Right renal pelvis (tissue), 4 donors: ENCODE measurements at regions not wholly inside any gene's neighbourhood (a gene's known extent, or its start where the extent isn't known, plus 50 kb on each side); places are given as distances from the start of the nearest gene placed in this dataset.
"Not testable (repeated sequence)": the region's sequence is repeated elsewhere in the genome, so short reads cannot be mapped to it uniquely, and the experiment has no call there.

Experiments
- DNase-seq, 4 donors: peaks; one replicate each; pipeline ENCODE4 v3.0.0-alpha.2; 2013; ENCODE audit warnings: low read depth in 4 of 4, low spot score in 3 of 4, missing footprints in 1 of 4

DNA sequence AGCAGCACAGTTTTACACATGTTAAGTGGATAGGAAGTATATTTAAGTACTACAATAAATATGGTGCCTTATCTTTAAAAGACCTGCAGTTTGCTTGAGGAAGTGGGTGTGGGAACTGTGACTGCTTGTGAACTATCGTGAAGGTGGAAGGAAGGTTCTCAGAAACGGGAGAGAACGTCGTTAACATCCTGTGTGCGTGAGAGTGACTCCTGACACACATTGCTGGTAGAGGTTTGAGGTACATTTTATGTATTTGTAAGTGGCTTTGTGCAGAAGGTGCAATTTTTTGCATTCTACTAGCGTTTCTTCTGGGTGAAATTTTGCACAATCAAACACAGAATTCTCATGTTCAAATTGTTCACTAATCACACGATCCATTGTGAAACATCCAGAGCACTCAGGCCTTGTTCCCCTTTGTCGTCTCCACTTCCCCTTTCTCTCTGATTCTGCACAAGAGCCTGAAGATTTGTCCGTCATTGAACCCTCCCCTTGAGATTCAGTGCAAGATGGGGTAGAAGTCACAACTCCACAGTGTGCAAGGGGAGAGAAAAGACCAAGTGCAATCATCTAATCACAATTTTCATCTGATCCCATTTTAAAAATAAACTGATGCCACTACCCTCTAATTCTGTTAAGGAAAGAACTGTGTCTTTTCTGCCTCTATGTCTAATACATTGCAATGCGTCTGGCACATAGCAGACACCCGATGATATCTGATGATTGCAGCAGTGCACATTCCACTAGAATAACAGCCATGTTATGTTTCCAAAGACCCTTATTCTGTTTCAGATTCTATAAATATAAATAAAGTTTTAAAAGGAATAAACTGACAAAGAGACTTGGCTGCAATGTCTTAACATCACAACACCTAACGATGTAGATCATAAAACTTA is 279.9 kb downstream of the NEBL start:
- no peak for DNase-seq

- DNase-seq: no peak
Measured at GRCh38 chr10:20616056-20616671, 280.9 kb downstream of the NEBL start.

DNA sequence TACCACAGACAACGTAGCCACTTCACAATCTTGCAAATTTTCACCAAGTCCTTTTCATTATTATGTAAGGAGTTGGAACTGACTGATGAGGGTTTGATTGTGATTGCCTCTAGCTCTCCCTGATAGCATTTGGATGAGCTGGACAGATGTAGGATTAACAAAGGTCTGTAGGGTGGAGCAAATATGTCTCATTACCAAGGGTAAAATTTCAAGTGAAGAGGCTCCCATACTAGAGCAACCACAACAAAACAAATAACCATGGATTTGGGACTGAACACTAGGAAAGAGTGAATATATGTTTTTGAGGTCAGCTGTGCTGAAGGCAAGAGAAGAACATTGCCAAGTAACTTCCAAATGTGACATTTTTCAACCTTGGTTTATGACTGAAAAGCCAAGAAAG is 281.7 kb downstream of the NEBL start:
- DNase-seq: no peak

- no peak for DNase-seq
Measured at GRCh38 chr10:20614911-20615310, 282.2 kb downstream of the NEBL start.

GRCh38 chr10:20608503-20608902 is 288.6 kb downstream of the NEBL start:
- no peak for DNase-seq

DNA sequence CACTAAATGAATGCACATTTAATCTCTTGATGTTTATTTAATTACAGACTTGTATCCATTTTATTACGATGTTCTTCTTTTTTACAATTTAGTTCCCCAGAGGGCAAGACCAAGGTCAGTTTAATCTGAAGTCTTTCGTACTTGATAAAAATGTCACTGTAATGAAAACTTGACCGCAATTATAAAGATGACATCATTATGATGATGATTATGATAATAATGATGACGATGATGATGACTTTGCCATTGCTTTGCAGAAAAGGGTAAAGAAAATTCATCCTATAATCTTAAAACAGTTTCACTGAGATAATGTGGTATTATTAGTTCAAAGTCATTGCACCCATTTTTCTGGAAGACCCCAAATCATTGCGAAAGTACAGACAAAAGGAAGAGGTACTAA is 290.1 kb downstream of the NEBL start:
- DNase-seq: no peak

DNA sequence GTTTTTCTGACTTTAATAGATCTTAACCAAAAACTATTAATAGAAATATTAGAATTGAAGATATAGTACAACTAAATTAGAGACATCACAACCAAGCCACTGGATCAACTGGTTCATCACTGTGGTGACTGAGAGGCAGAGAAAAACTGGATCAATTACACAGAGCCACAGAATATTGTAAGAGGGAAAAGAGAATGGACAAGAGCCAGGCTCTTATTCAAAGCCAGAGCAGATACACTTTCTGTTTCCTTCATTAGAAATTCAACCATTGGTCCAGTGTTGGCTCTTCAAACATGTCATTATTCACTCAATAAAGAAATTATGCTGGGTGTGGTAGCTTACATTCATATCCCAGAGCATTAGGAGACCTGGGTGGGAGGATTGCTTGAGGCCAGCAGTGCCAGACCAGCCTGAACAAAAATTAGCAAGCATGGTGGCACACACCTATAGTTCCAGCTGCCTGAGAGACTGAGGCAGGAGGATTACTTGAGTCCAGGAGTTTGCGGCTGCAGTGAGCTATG is 295.1 kb downstream of the NEBL start:
- DNase-seq: no peak

GRCh38 chr10:20598590-20598989 is 298.5 kb downstream of the NEBL start:
- DNase-seq: no peak

GRCh38 chr10:20596911-20597310 is 300.2 kb downstream of the NEBL start:
- peak in 1 of 4 donors; percentile 0 for DNase-seq

DNA sequence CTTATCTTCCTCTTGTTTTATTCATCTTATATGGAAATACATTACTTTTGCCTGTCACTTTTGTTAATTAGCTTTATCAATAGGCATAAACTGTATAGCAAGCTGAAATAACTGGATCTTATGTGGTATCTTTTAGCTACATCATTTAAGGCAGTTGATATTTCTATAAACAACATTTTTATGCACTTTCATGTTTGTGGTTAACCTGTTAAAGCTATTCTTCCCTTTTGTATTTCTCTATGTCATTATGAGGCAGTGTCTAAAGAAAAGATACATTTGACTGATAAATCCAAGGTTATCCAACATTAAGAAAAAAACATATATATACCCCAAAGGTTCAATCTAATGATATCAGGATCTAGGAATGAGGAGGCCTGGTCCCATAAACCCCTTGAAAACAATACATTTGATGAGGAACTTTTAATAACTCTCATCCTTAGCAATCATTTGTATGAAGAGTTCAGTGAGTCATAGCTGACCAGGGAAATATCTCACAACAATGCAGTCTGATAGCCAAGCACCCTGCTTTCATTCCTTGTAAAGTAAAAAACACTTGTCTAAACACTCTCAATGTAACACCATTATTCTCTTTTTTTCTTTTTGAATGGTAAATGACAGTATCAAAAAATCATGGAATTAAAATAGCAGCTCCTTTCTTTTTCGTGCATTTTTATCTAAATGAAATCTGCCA is 300.9 kb downstream of the NEBL start:
- no peak for DNase-seq

DNA sequence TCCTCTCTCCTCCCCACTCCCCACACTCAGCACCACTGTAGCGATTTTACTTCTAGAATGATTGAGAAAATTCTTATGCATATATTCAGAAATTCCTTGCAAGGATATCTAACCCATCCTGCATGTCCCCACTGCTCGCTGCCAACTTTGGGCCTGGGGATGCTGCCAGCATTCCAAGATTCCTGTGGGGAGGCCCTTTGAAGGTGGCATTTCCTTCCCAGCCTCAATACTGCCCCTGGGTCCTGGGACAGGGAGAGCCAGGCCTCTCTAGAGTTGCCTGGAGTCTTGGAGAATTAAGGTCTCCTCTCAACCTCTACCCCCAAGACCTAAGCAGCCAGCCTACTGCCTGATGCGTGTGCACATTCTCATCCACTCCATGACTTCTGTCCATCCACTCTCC is 303.5 kb downstream of the NEBL start:
- no peak for DNase-seq

- no peak for DNase-seq
Measured at GRCh38 chr10:20582041-20582440, 315.1 kb downstream of the NEBL start.

DNA sequence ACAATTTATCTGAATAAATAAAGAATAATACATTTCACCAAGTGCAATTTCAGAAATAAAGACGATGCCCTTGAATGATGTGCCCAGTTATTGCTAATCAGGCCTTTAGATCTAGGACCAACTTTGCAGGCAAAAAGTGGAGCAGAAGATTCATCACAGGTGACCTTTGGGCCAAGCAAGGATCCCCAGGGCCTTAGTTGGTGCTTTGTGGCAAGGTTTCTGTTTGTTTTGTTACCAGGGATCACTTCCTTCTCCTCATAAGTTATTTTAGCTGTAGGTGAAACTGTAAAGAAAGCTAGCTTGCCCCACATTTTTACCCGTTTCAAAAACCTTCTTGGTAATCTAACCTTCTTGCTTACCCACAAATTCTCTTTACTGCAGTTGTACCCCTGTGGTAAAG is 323.2 kb downstream of the NEBL start:
- DNase-seq: no peak

GRCh38 chr10:20555990-20556389 is 341.1 kb downstream of the NEBL start:
- not testable (repeated sequence) for DNase-seq

GRCh38 chr10:20552382-20552781 is 344.7 kb downstream of the NEBL start:
- DNase-seq: no peak

DNA sequence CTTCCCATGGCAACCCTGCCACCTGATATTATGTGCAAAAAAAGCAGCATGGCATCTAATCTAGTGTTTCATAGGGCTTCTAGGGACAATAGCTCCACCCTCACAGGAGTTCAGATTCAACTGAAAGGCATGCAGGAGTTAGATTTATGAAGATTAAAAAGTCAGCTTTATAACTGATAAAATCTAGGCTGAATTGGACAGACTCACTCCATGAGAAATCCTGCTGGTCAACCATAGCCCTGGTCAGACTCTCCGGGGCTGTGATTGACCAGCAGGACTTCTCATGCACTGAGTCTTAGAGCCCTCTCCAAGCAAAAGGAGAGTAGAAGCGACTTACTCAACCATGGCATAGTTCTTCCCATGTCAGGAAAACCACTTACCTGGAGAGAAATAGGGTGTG is 345.4 kb downstream of the NEBL start:
- no peak for DNase-seq

DNA sequence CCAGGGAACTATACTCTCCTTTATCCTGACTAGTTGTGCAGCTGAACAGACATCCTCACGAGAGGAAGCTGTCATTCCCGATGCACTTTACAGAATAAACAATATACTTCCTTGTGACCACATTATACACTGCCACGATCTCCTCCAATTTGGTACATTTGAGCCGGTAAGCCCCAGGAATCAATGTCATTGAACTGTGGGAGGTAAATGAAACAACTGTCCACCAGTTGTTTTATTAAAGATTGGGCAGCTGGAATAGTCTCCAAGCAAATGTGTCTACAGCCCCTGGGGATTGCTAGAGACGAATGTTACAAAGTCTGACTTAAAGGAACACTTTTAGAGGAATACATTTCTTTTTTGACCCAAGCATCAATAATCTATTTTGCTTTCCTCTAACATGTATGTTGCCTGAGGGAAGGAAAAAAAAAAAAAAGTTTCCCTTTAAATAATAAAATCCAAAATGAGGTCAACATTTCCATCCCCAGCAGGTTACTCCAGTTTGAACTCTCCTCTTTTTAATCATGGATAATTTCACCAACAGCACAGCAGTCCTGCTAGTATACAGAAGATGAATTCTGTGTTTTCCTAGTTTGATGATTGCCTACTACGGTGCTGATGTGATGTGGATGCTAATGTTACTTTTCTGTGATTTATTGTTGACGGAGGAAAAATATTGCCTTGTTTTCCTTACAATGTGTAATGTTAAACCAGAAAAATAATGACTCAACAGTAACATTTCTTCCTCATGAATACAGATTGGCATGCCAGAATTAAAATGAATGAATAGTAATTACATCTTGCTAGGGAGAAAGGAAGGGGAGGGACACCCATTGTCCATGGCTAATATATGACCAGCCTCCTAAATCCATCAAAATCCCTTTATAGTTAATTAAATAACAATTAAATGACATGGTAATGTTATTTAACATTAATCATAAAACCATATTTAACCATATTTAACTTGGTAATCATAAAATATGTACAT is 360.9 kb downstream of the NEBL start:
- no peak for DNase-seq

GRCh38 chr10:20531241-20531883 is 365.7 kb downstream of the NEBL start:
- not testable (repeated sequence) for DNase-seq

DNA sequence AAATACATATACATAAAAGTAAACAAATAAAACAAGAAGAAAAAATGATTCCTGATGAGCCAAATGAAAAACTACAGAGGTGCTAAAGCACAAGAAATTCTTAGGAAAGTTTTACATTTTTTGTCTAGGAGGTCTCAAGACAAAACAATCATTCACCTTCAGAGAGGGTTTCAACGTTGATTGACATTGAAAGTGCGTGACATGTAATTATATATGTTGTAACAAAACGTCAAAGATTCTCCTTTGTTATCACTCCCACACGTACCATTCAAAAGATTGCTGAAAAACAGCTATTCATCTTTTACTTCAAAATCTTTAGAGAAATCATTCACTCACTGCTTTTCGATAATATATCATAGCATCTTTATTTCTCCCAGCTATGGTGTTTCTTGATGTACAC is 375.9 kb downstream of the NEBL start:
- no peak for DNase-seq

- no peak for DNase-seq
Measured at GRCh38 chr10:20515654-20516053, 381.5 kb downstream of the NEBL start.
